HG03066 (cell line): ENCODE measurements at regions not wholly inside any gene's neighbourhood (a gene's known extent, or its start where the extent isn't known, plus 50 kb on each side); places are given as distances from the start of the nearest gene placed in this dataset.

ENCODE experiments used
- ATAC-seq: cut with Tn5 transposase; IDR thresholded peaks from one replicate; pipeline ENCODE4 v1.9.1; 2021; ENCODE audit warnings: low read depth; ENCODE audit not compliant: unreplicated experiment

DNA sequence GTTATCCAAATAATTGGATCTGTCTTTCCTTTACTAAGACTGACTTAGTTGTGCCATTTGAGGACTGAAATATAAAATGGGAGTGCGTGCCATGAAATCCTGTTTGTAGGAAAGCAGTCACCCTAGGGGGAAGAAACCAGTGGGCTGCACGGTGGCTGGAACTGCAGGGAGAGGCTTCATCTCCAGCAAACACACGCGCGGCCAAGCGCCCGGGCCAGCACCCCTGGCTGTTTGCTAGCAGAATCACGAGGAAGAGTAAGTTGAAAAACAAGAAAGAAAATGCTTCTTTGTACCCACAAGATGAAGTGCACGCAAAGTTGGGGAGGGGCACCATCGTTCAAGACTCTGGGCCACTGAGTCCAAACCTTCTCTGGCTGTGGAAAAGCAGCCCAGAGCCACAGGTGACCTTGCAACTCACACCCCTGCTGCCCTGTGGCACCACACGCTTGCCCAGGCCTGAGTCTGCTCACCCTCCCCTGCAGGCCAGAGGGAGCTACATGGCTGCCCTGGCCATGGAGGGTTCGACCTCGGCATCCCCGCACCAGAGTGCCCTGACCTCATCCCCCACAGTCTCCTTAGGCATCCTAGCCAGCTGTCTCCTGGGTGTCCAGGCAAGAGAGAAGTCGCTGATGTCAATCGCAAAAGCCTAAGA lies 55.2 kb downstream of the IRX2 start:
- ATAC-seq, result no peak

DNA sequence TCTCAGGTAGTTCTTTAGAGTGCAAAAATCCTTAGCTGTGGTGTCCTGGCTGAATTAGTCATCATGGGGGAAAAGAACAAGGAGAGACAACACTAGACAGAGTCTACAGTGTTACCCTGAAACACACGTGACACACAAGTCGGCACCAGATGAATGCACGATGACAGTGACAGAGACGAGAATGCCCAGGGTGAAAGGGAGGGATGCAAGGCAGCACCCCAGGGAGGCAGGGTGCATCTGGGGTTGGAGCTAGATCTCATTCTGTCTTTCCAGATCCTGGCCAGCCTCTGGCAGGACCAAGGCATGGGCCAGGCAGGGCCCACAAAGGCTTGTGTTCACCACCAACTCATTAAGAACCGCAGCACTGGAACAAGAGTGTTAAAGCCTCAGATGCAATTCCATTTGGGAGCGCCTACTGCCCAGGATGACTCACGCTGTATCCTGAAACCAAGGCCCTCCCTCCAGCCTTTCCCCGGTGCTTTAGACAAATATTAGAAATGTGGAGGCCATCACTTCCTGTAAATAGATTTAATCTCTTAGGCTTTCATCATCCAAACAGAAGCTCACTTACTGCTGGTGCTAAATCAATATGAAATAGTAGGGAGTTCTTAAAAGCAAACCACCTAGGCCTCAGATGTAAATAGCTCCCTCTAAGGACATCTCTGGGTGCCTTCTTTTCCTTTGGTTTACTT lies 56.1 kb downstream of the IRX2 start:
- no peak for ATAC-seq

DNA sequence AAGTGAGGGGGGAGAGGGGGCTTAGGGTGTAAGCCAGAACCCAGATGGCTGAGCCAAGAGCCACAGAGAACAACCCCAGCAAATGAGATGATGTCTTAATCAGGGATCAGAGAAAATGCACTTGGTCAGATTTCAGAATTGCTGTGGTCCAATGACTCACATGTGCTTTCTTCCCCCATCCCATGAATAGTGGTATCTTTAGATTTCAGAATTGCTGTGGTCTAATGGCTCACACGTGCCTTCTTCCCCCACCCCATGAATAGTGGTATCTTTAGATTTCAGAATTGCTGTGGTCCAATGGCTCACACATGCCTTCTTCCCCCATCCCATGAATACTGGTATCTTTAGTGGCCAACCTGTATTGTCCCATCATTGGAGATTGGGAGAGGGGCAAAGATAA lies 59.9 kb downstream of the IRX2 start:
- no peak for ATAC-seq

DNA sequence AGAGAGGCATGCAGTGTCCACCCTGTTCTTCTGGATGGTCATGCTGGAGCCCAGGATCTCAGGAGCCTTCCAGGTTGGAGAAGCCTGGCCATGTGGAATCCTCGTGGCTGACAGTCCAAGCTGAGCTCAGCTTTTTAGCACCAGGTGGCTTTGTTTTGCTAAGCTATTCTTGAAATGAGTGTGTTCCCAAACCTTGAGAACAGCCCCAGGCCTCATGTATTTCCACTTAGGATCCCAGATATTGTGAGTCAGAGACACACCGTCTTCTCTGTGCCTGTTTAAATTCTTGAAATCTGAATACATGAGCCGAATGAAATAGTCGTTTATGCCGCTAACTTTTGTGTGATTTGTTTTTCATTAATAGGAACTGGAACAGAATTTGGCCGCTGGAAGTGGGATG lies 61.2 kb downstream of the IRX2 start:
- no peak for ATAC-seq

DNA sequence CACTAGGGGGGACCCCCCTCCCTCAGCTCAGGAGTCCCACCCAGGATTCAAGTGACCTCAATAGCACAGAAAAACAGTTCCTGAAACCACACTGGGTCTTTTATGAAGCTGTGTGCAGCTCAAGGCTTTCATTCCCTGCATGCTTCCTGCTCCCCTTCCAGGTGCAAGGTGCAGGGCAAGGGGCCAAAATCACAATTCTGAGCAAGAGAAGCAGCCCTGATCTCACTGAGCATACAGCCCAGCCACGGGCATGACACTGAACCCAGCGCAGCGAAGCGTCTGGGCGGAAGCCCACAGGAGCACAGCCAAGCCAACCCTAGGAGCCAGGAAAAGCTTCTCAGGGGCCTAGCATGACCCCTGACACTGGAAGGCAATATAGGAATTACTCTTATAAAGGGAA lies 62.9 kb downstream of the IRX2 start:
- ATAC-seq, result no peak

DNA sequence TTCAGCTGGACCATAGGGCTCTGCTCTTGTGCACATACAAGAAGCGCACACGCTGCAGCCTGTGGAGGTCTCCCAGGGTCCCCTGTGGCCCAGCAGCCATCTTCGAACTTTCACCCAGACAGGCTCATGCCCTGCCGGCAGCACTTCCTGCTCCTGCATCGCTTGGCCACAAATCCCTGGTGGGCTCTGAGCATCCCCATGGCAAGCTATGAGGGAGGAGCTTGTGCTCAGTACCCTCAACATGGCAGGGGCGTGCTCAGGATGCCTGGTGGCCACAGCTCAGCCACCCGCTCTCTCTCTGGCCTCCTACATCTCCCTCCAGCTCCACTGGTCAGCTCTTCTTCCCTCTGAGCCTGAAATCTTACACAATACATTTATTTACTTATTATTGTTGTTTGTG lies 63.7 kb downstream of the IRX2 start:
- ATAC-seq, result no peak

DNA sequence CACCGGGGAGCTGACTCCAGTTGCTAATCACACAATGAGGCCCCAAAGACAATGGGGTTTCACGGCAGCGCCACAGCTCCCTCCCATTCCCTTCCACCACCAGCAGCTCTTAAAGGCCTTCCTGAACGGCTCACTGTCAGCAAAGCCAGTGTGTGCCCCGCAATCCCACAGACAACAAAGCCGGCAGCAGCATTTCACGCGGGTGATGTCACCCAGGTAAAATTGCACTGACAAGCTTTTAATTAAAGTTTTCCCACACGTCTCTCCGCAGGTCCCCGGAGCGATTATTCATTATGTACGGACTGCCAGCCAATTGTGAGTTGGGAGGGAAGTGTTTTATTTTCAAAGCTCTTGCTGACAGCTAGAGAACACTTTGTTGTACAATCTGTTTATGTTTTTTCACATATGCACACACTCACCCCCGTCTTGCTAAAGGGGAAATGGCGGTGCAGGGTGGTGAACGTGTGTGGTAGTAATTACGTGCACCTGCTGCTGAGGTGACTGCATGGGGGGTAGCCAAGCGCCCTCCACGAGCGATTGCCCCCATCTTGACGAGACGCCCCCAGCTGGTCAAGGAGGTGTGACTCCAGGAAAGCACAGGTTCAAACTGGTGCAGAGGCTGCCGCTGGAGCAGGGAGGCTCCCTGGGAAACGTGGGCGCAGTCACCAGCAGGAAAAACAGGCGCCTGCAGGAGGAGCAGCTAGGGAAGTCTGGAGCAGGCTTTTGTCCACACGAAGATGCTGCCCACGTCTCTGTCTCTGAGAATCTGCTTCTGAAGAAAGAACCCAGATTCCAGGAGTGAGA lies 65.0 kb downstream of the IRX2 start:
- ATAC-seq, result no peak

DNA sequence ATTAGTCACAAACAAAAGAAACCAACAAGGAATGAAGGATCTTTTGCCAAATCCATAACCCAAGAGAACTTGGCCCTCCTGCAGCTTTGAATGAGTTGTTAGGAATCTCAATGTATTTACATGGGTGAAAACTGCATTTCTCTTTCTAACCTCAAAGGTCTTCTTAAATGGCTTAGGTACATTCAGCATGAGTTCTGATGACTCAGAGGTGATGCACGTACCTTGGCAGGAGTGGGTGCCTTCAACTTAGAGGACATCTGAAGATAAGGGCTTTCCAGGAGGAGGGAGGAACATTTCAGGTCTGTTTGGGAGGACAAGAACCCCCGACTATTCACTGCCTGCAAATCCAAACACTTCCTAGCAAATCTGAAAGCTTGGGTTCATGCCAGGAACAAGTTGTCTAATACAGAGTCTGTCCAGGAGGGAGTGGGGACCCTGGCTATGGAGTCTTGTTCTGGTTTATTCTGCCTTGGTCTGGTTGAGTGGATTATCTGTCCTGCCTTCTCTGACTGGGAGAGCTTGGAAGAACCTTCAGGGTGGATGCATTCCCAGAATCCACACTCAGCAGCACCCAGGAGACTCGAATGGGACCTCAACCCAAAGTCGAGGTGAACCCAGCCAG lies 65.7 kb downstream of the IRX2 start:
- ATAC-seq, result no peak

DNA sequence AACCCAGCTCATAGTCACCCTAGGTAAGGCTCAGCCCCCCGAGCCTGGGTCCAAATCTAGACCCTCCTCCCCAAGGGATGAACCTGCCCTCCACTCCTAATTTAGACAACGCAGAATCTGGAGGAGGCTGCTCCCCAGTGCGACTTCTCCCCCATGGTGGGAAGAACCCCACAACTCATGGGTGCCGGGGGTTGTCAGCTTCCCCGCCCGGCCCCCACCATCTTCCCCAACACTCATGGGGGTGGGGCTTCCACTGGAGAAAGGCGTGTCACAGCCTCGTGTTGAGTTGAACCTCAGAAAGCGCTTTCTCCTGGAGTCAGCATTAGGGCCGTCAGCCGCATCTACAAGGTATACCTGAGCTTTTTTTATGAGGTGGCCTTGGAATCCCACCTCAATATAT lies 66.9 kb downstream of the IRX2 start:
- no peak for ATAC-seq

DNA sequence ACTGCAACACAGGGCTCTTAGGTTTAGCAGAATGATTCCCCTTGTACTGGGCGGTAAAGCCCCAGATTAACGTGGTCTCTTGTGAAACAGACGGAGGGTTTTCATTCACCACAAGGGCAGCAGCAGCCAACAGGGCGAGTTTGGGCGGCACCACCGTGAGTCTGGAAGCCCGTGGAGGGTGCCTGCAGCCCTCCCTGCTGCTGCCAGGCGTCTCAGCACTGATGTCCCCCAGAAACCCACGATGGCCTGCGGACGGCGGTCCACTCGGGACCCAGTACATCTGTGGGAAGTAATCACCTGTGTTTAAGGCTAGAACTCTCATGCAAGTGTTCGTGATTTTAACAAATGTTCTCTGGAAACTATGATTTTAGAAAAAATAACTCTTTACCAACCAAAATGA lies 67.8 kb downstream of the IRX2 start:
- ATAC-seq, result no peak

DNA sequence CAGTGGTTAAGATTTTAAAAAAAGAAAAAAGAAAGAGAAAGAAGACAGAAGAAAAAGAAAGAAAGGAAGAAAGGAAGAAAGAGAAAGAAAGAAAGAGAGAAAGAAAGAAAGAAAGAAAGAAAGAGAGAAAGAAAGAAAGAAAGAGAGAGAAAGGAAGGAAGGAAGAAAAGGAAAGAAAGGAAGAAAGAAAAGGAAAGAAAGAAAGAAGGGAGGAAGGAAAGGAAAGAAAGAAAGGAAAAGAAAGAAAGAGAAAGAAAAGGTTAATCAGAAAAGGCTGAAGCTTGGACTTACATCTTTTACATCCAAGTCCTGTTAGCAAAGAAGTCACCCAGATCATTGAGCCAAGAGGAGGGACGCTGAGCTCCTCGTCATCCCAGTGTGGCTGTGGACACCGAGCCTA lies 70.0 kb downstream of the IRX2 start:
- ATAC-seq, result no peak

DNA sequence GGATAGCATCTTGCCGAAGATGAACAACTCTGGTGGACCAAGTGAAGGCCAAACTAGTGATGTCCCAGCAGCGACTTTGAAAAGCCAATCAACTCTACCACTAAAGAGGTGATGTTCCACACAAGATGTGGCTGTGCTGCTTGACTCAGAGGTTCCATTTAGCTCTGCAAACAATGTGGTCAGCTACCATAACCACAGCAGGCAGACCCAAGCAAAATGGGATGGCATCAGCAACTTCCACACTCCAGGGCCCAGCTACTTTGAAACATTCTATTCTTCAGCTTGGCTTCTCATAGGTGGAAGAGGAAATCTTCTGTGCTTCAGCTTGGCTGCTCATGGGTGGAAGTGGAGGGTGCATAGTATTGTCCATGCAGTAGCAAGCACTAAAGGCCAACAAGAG lies 70.5 kb downstream of the IRX2 start:
- ATAC-seq, result no peak

DNA sequence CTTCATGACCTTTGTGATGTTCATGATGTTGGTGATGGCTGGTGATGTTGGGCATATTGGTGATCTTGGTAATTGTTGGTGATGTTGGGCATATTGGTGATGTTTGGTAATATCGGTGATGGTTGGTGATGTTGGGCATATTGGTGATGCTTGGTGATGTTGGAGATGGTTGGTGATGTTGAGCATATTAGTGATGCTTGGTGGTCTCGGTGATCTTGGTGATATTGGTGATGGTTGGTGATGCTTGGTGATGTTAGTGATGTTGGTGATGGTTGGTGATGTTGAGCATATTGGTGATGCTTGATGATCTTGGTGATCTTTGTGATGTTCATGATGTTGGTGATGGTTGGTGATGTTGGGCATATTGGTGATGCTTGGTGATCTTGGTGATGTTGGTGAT lies 73.8 kb downstream of the IRX2 start:
- no peak for ATAC-seq

DNA sequence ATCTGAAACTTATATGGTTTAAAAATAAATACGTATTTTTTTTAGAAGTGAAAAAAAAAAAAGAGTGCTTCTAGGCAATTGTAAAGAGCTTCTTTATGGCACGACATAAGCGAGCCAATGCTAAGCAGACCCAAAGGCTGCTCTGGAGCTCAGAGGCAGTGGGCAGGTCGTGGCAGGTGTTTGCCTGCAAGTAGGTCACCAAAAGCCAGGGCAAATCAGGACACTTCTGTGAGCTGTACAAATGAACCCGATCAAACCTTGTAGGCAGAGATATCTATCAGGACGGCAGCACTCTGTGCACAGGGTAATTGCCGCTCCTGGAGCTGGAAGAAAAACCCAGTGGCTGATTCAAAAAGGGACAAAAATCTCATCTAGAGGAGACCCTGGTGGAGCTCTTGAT lies 75.9 kb downstream of the IRX2 start:
- ATAC-seq, result no peak

DNA sequence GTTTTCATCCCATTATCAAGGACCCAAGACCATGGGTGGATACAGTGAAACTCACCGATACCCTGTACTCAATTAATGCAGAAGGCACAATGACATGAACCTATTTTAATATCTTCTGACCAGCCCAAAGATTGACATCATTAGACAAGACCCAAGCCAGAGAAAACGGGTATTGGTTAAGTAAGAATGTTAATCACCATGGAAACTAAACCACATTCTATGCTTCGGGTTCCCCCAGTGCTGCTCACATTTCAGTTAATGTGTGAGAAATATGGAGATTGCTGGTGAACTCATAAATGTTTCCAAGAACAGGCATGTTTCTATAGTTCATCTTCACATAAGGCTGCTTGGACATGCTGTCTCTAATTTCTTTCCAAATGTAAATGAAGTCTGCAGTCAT lies 77.0 kb downstream of the IRX2 start:
- no peak for ATAC-seq

DNA sequence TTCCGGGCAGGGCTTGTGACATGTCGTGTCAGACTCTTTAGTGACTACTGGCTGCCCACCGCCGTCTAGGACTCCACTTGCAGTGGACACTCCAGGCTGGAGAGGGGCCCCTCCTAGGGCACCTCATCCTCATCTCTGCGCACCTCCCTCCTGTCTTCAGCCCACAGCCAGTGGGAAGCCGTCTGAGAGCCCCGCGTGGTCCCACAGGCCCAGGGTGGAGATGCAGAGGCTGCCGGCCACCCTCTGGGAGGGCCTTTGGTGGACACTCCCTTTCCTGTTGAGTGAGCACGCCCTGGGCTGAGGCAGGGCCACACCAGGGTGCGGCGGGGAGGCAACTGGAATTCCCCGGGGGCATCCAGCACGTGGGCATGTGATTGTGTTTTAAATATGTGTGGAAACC lies 80.5 kb downstream of the IRX2 start:
- no peak for ATAC-seq

DNA sequence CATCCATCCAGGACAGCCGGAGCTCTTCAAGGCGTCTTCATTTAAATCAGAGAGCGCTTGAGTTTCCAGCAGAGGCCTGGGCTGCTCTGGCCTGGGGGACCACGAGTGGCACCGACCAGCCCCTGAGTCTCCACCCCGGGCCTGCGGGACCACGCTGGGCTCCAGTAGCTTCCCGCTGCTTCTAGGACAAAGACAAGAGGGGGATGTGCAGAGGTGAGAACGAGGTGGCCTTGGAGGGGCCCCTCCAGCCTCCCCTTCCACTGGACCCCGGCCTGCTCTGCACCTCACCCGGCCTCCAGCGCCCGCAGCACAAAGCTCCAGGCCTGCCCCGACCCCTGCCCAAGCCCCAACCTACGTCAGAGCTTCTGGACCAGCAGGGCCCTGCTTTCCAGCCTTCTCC lies 81.6 kb downstream of the IRX2 start:
- ATAC-seq, result no peak

DNA sequence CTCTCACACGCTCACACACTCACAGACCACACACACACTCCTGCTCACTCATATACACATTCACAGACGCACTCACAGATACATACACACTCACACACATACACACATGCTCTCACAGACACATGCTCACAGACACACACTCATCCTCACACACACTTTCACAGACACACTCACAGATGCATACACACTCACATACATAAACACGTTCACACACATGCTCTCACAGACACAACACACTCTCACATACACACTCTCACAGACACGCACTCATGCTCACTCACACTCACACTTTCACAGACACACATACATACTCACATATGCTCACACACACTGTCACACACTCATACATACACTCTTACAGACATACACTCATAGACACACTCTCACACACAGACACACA lies 82.2 kb downstream of the IRX2 start:
- ATAC-seq, result no peak

DNA sequence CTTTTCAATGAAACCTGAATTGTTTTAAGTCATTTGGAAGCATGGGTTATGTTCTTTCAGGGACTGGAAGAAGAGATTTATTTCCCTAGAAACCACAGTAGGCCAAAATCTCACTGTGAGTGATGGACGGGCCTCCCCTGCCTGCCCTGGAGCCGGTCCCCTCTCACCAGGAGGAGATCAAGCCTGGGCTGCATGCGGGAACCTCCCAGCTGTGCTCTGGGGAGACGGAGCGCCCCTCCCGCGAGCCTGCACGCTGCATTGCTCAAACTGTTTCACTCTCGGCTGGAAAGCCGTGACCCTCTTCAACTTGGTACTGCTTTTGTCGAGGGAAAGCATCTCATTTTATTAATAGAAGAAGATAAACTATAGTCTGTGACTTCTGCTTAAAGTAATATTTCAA lies 85.4 kb downstream of the IRX2 start:
- ATAC-seq, result no peak

DNA sequence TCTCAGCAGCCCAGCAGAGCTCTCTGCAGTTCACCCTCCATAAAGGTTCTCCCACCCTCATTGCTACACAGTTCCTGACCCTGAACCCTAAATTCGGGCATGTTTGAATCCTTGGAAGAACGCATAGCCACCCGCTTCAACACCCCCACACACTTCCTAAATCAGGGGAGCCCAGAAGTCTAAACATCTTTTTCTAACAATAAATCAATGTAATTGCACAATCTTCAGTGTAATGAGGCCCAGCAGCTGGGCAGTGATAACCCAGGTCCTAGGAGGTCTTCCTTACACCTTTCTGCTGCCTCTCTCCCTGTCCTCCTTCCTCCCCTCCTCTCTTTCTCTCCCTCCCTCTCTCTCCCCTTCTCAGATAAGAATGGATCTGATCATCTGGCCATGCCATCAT lies 88.0 kb downstream of the IRX2 start:
- no peak for ATAC-seq

DNA sequence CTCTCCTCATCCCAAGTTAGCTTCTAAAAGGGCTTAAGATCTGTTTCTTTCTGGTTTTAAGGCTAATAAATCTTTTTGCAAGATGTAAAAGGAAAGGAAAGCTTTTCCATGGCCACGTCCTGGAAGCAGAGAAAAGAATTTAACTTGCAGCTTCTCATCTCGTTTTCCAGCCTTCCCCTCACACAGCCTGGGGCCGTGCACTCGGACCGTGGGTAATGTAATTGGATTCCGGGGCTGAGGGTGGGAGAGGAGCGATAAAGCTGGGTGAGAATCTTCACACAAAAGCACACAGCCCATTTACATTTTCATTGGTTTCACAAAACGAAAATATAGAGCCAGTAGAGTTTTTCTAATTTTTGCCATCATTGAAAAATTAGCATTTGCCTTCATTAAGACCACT lies 91.2 kb downstream of the IRX2 start:
- no peak for ATAC-seq
